H9 (cell line): ENCODE measurements at regions not wholly inside any gene's neighbourhood (a gene's known extent, or its start where the extent isn't known, plus 50 kb on each side); places are given as distances from the start of the nearest gene placed in this dataset.
"Not testable (repeated sequence)": the region's sequence is repeated elsewhere in the genome, so short reads cannot be mapped to it uniquely, and the experiment has no call there.

Experiments used
- DNase-seq: peaks from one replicate; pipeline ENCODE4 v3.0.0-alpha.2; 2017
- H2AFZ ChIP-seq: one replicate; pipeline ENCODE4 v1.6.1; 2013; ENCODE audit warnings: mild to moderate bottlenecking, low read length, control low read depth, moderate library complexity
- H2AK5ac ChIP-seq: 2 replicates; pipeline ENCODE4 v1.6.1; 2013; ENCODE audit warnings: low read length, control low read depth, mixed read lengths; ENCODE audit not compliant: insufficient read length
- H2BK120ac ChIP-seq: one replicate; pipeline ENCODE4 v1.6.1; 2013; ENCODE audit warnings: low read depth, mild to moderate bottlenecking, low read length, control low read depth, inconsistent platforms; ENCODE audit not compliant: poor library complexity, severe bottlenecking
- H2BK12ac ChIP-seq: 2 replicates; pipeline ENCODE4 v1.6.1; 2013; ENCODE audit warnings: low read length, control low read depth, mixed read lengths, low read depth; ENCODE audit not compliant: insufficient read length
- H2BK15ac ChIP-seq: 2 replicates; pipeline ENCODE4 v1.6.1; 2013; ENCODE audit warnings: low read depth, low read length, control low read depth
- H2BK20ac ChIP-seq: one replicate; pipeline ENCODE4 v1.6.1; 2013; ENCODE audit warnings: low read depth, mild to moderate bottlenecking, low read length, control low read depth, inconsistent platforms; ENCODE audit not compliant: poor library complexity, severe bottlenecking
- H2BK5ac ChIP-seq: 2 replicates; pipeline ENCODE4 v1.6.1; 2013; ENCODE audit warnings: low read length, control low read depth, mixed read lengths; ENCODE audit not compliant: insufficient read length
- H3K14ac ChIP-seq: 2 replicates; pipeline ENCODE4 v1.6.1; 2013; ENCODE audit warnings: low read length, control low read depth; ENCODE audit not compliant: insufficient read depth
- H3K18ac ChIP-seq: 2 replicates; pipeline ENCODE4 v1.6.1; 2013; ENCODE audit warnings: low read depth, mild to moderate bottlenecking, mixed read lengths, low read length, control low read depth; ENCODE audit not compliant: insufficient read length
- H3K23ac ChIP-seq: 2 replicates; pipeline ENCODE4 v1.6.1; 2013; ENCODE audit warnings: low read length, control low read depth, mixed read lengths, low read depth; ENCODE audit not compliant: insufficient read length
- H3K23me2 ChIP-seq: 2 replicates; pipeline ENCODE4 v1.6.1; 2013; ENCODE audit warnings: low read depth, mild to moderate bottlenecking, mixed read lengths, low read length, control low read depth; ENCODE audit not compliant: insufficient read length, poor library complexity, severe bottlenecking
- H3K27ac ChIP-seq: 2 replicates; pipeline ENCODE4 v1.5.1; 2013; ENCODE audit warnings: low read length, control low read depth, mixed read lengths, low read depth; ENCODE audit not compliant: insufficient read length
- H3K27me3 ChIP-seq: 2 replicates; pipeline ENCODE4 v1.6.1; 2013; ENCODE audit warnings: low read length, control low read depth, inconsistent platforms; ENCODE audit not compliant: insufficient read depth
- H3K4ac ChIP-seq: 2 replicates; pipeline ENCODE4 v1.6.1; 2013; ENCODE audit warnings: low read depth, mild to moderate bottlenecking, control low read depth, inconsistent platforms, low read length, moderate library complexity
- H3K4me1 ChIP-seq: 2 replicates; pipeline ENCODE4 v1.6.1; 2013; ENCODE audit warnings: low read length, control low read depth, inconsistent platforms; ENCODE audit not compliant: insufficient read depth
- H3K4me2 ChIP-seq: 2 replicates; pipeline ENCODE4 v1.6.1; 2013; ENCODE audit warnings: low read length, control low read depth, mixed read lengths; ENCODE audit not compliant: insufficient read length, insufficient read depth
- H3K56ac ChIP-seq: 2 replicates; pipeline ENCODE4 v1.6.1; 2013; ENCODE audit warnings: low read depth, mild to moderate bottlenecking, mixed read lengths, low read length, control low read depth; ENCODE audit not compliant: insufficient read length
- H3K79me1 ChIP-seq: 2 replicates; pipeline ENCODE4 v1.6.1; 2013; ENCODE audit warnings: low read depth, mild to moderate bottlenecking, moderate library complexity, low read length, control low read depth, inconsistent platforms; ENCODE audit not compliant: insufficient read depth, poor library complexity, severe bottlenecking
- H3K79me2 ChIP-seq: 2 replicates; pipeline ENCODE4 v1.6.1; 2013; ENCODE audit warnings: low read length, control low read depth, inconsistent platforms; ENCODE audit not compliant: insufficient read depth
- H3K9ac ChIP-seq: 2 replicates; pipeline ENCODE4 v1.6.1; 2013; ENCODE audit warnings: low read length, control low read depth, mixed read lengths; ENCODE audit not compliant: insufficient read length; ENCODE audit errors: extremely low read depth
- H3K9me3 ChIP-seq: one replicate; pipeline ENCODE4 v1.6.1; 2013; ENCODE audit warnings: low read depth, low read length, inconsistent platforms; ENCODE audit not compliant: control insufficient read depth
- H3T11ph ChIP-seq: one replicate; pipeline ENCODE4 v1.6.1; 2013; ENCODE audit warnings: mild to moderate bottlenecking, low read length, control low read depth, inconsistent platforms
- H4K20me1 ChIP-seq: one replicate; pipeline ENCODE4 v1.6.1; 2013; ENCODE audit not compliant: control insufficient read depth, insufficient read length, insufficient read depth
- H4K5ac ChIP-seq: 2 replicates; pipeline ENCODE4 v1.6.1; 2013; ENCODE audit warnings: low read depth, mild to moderate bottlenecking, mixed read lengths, low read length, control low read depth; ENCODE audit not compliant: insufficient read length
- H4K8ac ChIP-seq: replicated peaks from 2 replicates; pipeline ENCODE4 v1.6.1; 2013; ENCODE audit warnings: low read length, control low read depth, mixed read lengths, low read depth; ENCODE audit not compliant: insufficient read length
- H4K91ac ChIP-seq: 2 replicates; pipeline ENCODE4 v1.6.1; 2013; ENCODE audit warnings: low read depth, mild to moderate bottlenecking, moderate library complexity, mixed read lengths, low read length, control low read depth; ENCODE audit not compliant: insufficient read length
- H3K27ac Mint-ChIP-seq, 3 experiments: 2 replicates in 2 of 3; 3 replicates in 1 of 3; pipeline ENCODE4 v1.8.0; 2020 to 2021; ENCODE audit warnings: mixed read lengths in 3 of 3, mild to moderate bottlenecking in 1 of 3, moderate library complexity in 1 of 3
- H3K27me3 Mint-ChIP-seq: 2 replicates; pipeline ENCODE4 v1.8.0; 2021; ENCODE audit warnings: low read depth, mild to moderate bottlenecking, moderate library complexity, mixed read lengths
- H3K36me3 Mint-ChIP-seq, 3 experiments: 2 replicates in 2 of 3; 3 replicates in 1 of 3; pipeline ENCODE4 v1.8.0; 2020 to 2021; ENCODE audit warnings: low read depth in 3 of 3, mixed read lengths in 3 of 3; ENCODE audit not compliant: insufficient read depth in 1 of 3
- H3K4me1 Mint-ChIP-seq, 2 experiments: 2 replicates each; pipeline ENCODE4 v1.8.0; 2020; ENCODE audit warnings: mixed read lengths in 2 of 2
- H3K4me3 Mint-ChIP-seq, 2 experiments: 2 replicates in 1 of 2; 3 replicates in 1 of 2; pipeline ENCODE4 v1.8.0; 2020 to 2021; ENCODE audit warnings: mild to moderate bottlenecking in 2 of 2, mixed read lengths in 2 of 2, moderate library complexity in 1 of 2
- H3K9me3 Mint-ChIP-seq, 2 experiments: 2 replicates in 1 of 2; 3 replicates in 1 of 2; pipeline ENCODE4 v1.8.0; 2020; ENCODE audit warnings: mild to moderate bottlenecking in 2 of 2, mixed read lengths in 2 of 2, moderate library complexity in 1 of 2
- CTCF ChIP-seq: fragments of 200-600 bp; sonication (generic); conservative IDR thresholded peaks from 3 replicates; pipeline ENCODE4 v1.8.0; 2021; ENCODE audit warnings: antibody characterized with exemption, mild to moderate bottlenecking
- WGBS: extraction: QIAGEN DNeasy Blood & Tissue Kit; methylation state at CpG from one replicate; pipeline ENCODE4 v1.1.7; 2013; ENCODE audit warnings: missing lambda C conversion rate, low lambda C conversion rate, mixed read lengths; ENCODE audit not compliant: insufficient read length; ENCODE audit errors: extremely low coverage; 5-methylcytosine and 5-hydroxymethylcytosine counted together

- peak; percentile 71 for TF ChIP-seq CTCF
- Histone ChIP-seq H3K9me3 (no peaks in the 10 kb centered on the region), H3K79me2 (no peaks in the 10 kb centered on the region), H3K18ac (no peak overlapping the region), H3K27me3 (no peaks in the 10 kb centered on the region), H3K9ac (no peak overlapping the region), H3K79me1 (no peaks in the 10 kb centered on the region), H4K5ac (no peak overlapping the region), H3K14ac (no peak overlapping the region), H3K23me2 (no peaks in the 10 kb centered on the region), H3K4me2 (no peak overlapping the region), H2BK12ac (no peak overlapping the region), H2AK5ac (no peak overlapping the region), H3K4me1 (no peaks in the 10 kb centered on the region), H2AFZ (no peak overlapping the region), H3T11ph (no peak overlapping the region), H3K56ac (no peak overlapping the region), H2BK20ac (no peak overlapping the region), H4K20me1 (no peaks in the 10 kb centered on the region), H3K23ac (no peak overlapping the region), H3K4ac (no peak overlapping the region), H2BK5ac (no peak overlapping the region), H3K27ac (no peak overlapping the region), H4K91ac (no peak overlapping the region), H2BK120ac (no peak overlapping the region), H4K8ac (no peak overlapping the region), H2BK15ac (no peak overlapping the region)
- H3K4me3 Mint-ChIP-seq, result peak overlapping the region; percentile 27 to 30; a peak in 3 of 5 replicates
- no peaks in the 10 kb centered on the region for H3K9me3 Mint-ChIP-seq
- WGBS, result no CpG with 5 or more reads among the region's 17 CpGs
- peaks cover 15 to 17% of the 10 kb centered on the region in 2 experiments for H3K4me1 Mint-ChIP-seq
- peaks cover 9% of the 10 kb centered on the region for H3K27me3 Mint-ChIP-seq
- DNase-seq, result peak; percentile 75
- H3K27ac Mint-ChIP-seq, result no peak overlapping the region
- H3K36me3 Mint-ChIP-seq, result no peaks in the 10 kb centered on the region
Observed at GRCh38 chr16:10256784-10257641, 74.8 kb upstream of the GRIN2A start.

- H4K91ac ChIP-seq, H3K36me3 Mint-ChIP-seq, H3K56ac ChIP-seq, H3K4me2 ChIP-seq, H3K23me2 ChIP-seq, H3K4ac ChIP-seq, H3K27ac Mint-ChIP-seq, H2AFZ ChIP-seq, H2BK20ac ChIP-seq, H3K4me3 Mint-ChIP-seq, DNase-seq, H3K14ac ChIP-seq, H4K8ac ChIP-seq, H3K4me1 ChIP-seq, H3K23ac ChIP-seq, H3K9me3 ChIP-seq, H3K27me3 Mint-ChIP-seq, H3K9me3 Mint-ChIP-seq, H3T11ph ChIP-seq, H2AK5ac ChIP-seq, H2BK120ac ChIP-seq, H3K79me2 ChIP-seq, H2BK15ac ChIP-seq, H2BK12ac ChIP-seq, H4K5ac ChIP-seq, H4K20me1 ChIP-seq, H3K27ac ChIP-seq, H3K79me1 ChIP-seq, H3K27me3 ChIP-seq, H3K9ac ChIP-seq, H3K18ac ChIP-seq, H2BK5ac ChIP-seq: not testable (repeated sequence)
- WGBS, result no CpG with 5 or more reads among the region's 10 CpGs
- H3K4me1 Mint-ChIP-seq, result peaks cover 15 to 17% of the 10 kb centered on the region in 2 experiments
Observed at GRCh38 chr16:10257642-10258251, 75.5 kb upstream of the GRIN2A start.
